Motor neuron (in vitro differentiated cells): ENCODE measurements at regions not wholly inside any gene's neighbourhood (a gene's known extent, or its start where the extent isn't known, plus 50 kb on each side); places are given as distances from the start of the nearest gene placed in this dataset.

Source experiments
- ATAC-seq, 8 experiments: fragments of 200-7000 bp; cut with Tn5 transposase; replicated peaks in 6 of 8; 2 replicates each; pipeline ENCODE4 v1.8.0; 2021; ENCODE audit warnings: mild to moderate bottlenecking in 8 of 8, moderate library complexity in 8 of 8
- H3K27ac ChIP-seq, 2 donors: fragments of 250-450 bp; sonication (Bioruptor Pico); 2 replicates each; pipeline ENCODE4 v1.9.0; 2021; ENCODE audit warnings: antibody characterized with exemption in 2 of 2, mild to moderate bottlenecking in 2 of 2, moderate library complexity in 1 of 2
- H3K4me1 ChIP-seq, 2 donors: fragments of 250-450 bp; sonication (Bioruptor Pico); replicated peaks in 1 of 2; 2 replicates each; pipeline ENCODE4 v1.6.1; 2021; ENCODE audit warnings: antibody characterized with exemption in 2 of 2, mild to moderate bottlenecking in 2 of 2, moderate library complexity in 1 of 2
- H3K4me3 ChIP-seq, 5 donors: fragments of 250-450 bp; sonication (Bioruptor Pico); 2 replicates each; pipeline ENCODE4 v1.9.0; 2021; ENCODE audit warnings: antibody characterized with exemption in 5 of 5, mild to moderate bottlenecking in 5 of 5, moderate library complexity in 4 of 5
- WGBS, 10 experiments: fragments of 450-650 bp; shearing (Covaris generic); methylation state at CpG; one replicate each; pipeline ENCODE4 v1.0.0; 2022; 5-methylcytosine and 5-hydroxymethylcytosine counted together
- in situ Hi-C, 9 experiments: fragments of 400-800 bp; cut with MboI; loops; one replicate each; pipeline ENCODE4 v1.15.0; 2021; ENCODE audit warnings: low sequenced_read_pairs in 9 of 9, low pct_unique_long_range_greater_than_20kb in 2 of 9; ENCODE audit not compliant: unreplicated experiment in 9 of 9

GRCh38 chr9:23622396-23622795 lies 203.6 kb downstream of the ELAVL2 start:
- in situ Hi-C loops, result no loop called here
- Histone ChIP-seq H3K4me1 (peaks cover 0 to 5% of the 10 kb centered on the region in 2 donors), H3K27ac (no peak overlapping the region), H3K4me3 (no peak overlapping the region)
- WGBS, 10 experiments, result 32 to 100% (median 83%) methylated on average over 1 to 4 of the region's 4 CpGs; no CpG with 5 or more reads in 3 of the 10 experiments
- no peak for ATAC-seq

GRCh38 chr9:23630488-23630887 lies 195.6 kb downstream of the ELAVL2 start:
- H3K4me1 ChIP-seq, result no peaks in the 10 kb centered on the region
- in situ Hi-C loops, result no loop called here
- no peak overlapping the region for H3K4me3 ChIP-seq
- no peak overlapping the region for H3K27ac ChIP-seq
- WGBS, 10 experiments, result 17 to 100% (median 73%) methylated on average over 1 to 2 of the region's 2 CpGs; no CpG with 5 or more reads in 4 of the 10 experiments
- no peak for ATAC-seq

GRCh38 chr9:23635276-23635675 lies 190.8 kb downstream of the ELAVL2 start:
- in situ Hi-C loops, result no loop called here
- WGBS, 10 experiments, result 0 to 100% (median 61%) methylated on average over 1 to 2 of the region's 2 CpGs; no CpG with 5 or more reads in 2 of the 10 experiments
- no peak for ATAC-seq

DNA sequence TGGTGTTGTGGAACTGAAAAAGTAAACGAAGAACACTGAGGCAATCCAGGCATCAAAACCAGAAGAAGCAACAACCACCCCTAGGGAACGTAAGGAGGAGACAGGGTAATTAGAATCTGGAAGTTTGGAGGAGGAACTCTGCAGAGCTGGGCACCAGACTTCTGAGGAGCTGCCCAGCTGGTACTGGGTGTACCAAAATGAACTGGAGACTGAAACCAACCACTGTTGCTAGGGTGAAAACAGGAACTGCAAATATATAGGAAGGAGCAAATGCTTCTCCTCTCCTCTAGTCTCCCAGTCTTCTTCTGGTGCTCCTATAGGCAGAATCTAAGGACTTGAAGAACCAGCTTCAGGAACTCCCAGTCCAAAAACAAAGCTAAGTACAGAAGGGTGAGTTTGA lies 189.8 kb downstream of the ELAVL2 start:
- WGBS, 10 experiments, result 0 to 100% (median 83%) methylated on average over 1 to 2 of the region's 2 CpGs; no CpG with 5 or more reads in 4 of the 10 experiments

More at GRCh38 chr9:23635276-23635675, 190.8 kb downstream of the ELAVL2 start:
- H3K4me3 ChIP-seq, result no peak overlapping the region
- no peak overlapping the region for H3K27ac ChIP-seq
- H3K4me1 ChIP-seq, result no peaks in the 10 kb centered on the region

GRCh38 chr9:23638011-23638410 lies 188.0 kb downstream of the ELAVL2 start:
- peaks cover 0 to 3% of the 10 kb centered on the region in 2 donors for H3K4me1 ChIP-seq
- WGBS, 10 experiments, result 20 to 100% (median 84%) methylated on average over 1 to 3 of the region's 3 CpGs; no CpG with 5 or more reads in 3 of the 10 experiments
- no peak overlapping the region for H3K27ac ChIP-seq
- no peak for ATAC-seq
- no peak overlapping the region for H3K4me3 ChIP-seq
- in situ Hi-C loops, result no loop called here

More for the DNA sequence above, 189.8 kb downstream of the ELAVL2 start:
- Histone ChIP-seq H3K27ac (no peak overlapping the region), H3K4me3 (no peak overlapping the region), H3K4me1 (no peaks in the 10 kb centered on the region)
- in situ Hi-C loops, result no loop called here
- no peak for ATAC-seq

DNA sequence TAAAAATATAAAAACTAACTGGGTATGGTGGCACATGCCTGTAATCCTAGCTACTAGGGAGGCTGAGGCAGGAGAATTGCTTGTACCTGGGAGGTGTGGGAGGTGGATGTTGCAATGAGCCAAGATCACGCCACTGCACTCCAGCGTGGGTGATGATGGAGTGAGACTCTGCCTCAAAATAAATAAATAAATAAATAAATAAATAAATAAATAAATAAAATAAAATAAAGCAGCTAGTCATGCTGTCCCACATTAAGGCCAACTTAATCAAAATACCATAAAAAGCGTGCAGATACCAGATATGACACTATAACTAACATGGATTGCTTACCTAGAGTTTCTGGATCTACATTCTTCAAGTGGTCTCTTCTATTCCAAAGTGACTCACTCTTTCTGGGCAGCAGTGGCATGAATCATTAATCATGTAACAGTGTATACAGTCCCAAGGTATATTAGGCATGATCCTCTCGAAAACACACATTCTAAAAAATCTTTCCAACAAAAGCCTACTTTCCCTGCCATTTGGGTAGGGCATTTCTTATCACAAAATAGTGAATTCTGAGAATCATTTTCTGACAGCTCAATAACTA lies 187.1 kb downstream of the ELAVL2 start:
- 10 to 100% (median 90%) methylated on average over 1 to 4 of the region's 4 CpGs for WGBS, 10 experiments
- no peak overlapping the region for H3K27ac ChIP-seq
- H3K4me3 ChIP-seq, result no peak overlapping the region
- peaks cover 0 to 3% of the 10 kb centered on the region in 2 donors for H3K4me1 ChIP-seq
- ATAC-seq, result peak in 2 of 8 experiments; percentile 47 to 70
- in situ Hi-C loops, result no loop called here
